H9 (cell line): ENCODE measurements at regions not wholly inside any gene's neighbourhood (a gene's known extent, or its start where the extent isn't known, plus 50 kb on each side); places are given as distances from the start of the nearest gene placed in this dataset.

ENCODE experiments used
- DNase-seq: peaks from one replicate; pipeline ENCODE4 v3.0.0-alpha.2; 2017
- H2AFZ ChIP-seq: one replicate; pipeline ENCODE4 v1.6.1; 2013; ENCODE audit warnings: mild to moderate bottlenecking, low read length, control low read depth, moderate library complexity
- H2AK5ac ChIP-seq: 2 replicates; pipeline ENCODE4 v1.6.1; 2013; ENCODE audit warnings: low read length, control low read depth, mixed read lengths; ENCODE audit not compliant: insufficient read length
- H2BK120ac ChIP-seq: one replicate; pipeline ENCODE4 v1.6.1; 2013; ENCODE audit warnings: low read depth, mild to moderate bottlenecking, low read length, control low read depth, inconsistent platforms; ENCODE audit not compliant: poor library complexity, severe bottlenecking
- H2BK12ac ChIP-seq: 2 replicates; pipeline ENCODE4 v1.6.1; 2013; ENCODE audit warnings: low read length, control low read depth, mixed read lengths, low read depth; ENCODE audit not compliant: insufficient read length
- H2BK15ac ChIP-seq: 2 replicates; pipeline ENCODE4 v1.6.1; 2013; ENCODE audit warnings: low read depth, low read length, control low read depth
- H2BK20ac ChIP-seq: one replicate; pipeline ENCODE4 v1.6.1; 2013; ENCODE audit warnings: low read depth, mild to moderate bottlenecking, low read length, control low read depth, inconsistent platforms; ENCODE audit not compliant: poor library complexity, severe bottlenecking
- H2BK5ac ChIP-seq: 2 replicates; pipeline ENCODE4 v1.6.1; 2013; ENCODE audit warnings: low read length, control low read depth, mixed read lengths; ENCODE audit not compliant: insufficient read length
- H3K14ac ChIP-seq: 2 replicates; pipeline ENCODE4 v1.6.1; 2013; ENCODE audit warnings: low read length, control low read depth; ENCODE audit not compliant: insufficient read depth
- H3K18ac ChIP-seq: 2 replicates; pipeline ENCODE4 v1.6.1; 2013; ENCODE audit warnings: low read depth, mild to moderate bottlenecking, mixed read lengths, low read length, control low read depth; ENCODE audit not compliant: insufficient read length
- H3K23ac ChIP-seq: 2 replicates; pipeline ENCODE4 v1.6.1; 2013; ENCODE audit warnings: low read length, control low read depth, mixed read lengths, low read depth; ENCODE audit not compliant: insufficient read length
- H3K23me2 ChIP-seq: 2 replicates; pipeline ENCODE4 v1.6.1; 2013; ENCODE audit warnings: low read depth, mild to moderate bottlenecking, mixed read lengths, low read length, control low read depth; ENCODE audit not compliant: insufficient read length, poor library complexity, severe bottlenecking
- H3K27ac ChIP-seq: 2 replicates; pipeline ENCODE4 v1.5.1; 2013; ENCODE audit warnings: low read length, control low read depth, mixed read lengths, low read depth; ENCODE audit not compliant: insufficient read length
- H3K27me3 ChIP-seq: 2 replicates; pipeline ENCODE4 v1.6.1; 2013; ENCODE audit warnings: low read length, control low read depth, inconsistent platforms; ENCODE audit not compliant: insufficient read depth
- H3K4ac ChIP-seq: 2 replicates; pipeline ENCODE4 v1.6.1; 2013; ENCODE audit warnings: low read depth, mild to moderate bottlenecking, control low read depth, inconsistent platforms, low read length, moderate library complexity
- H3K4me1 ChIP-seq: 2 replicates; pipeline ENCODE4 v1.6.1; 2013; ENCODE audit warnings: low read length, control low read depth, inconsistent platforms; ENCODE audit not compliant: insufficient read depth
- H3K4me2 ChIP-seq: 2 replicates; pipeline ENCODE4 v1.6.1; 2013; ENCODE audit warnings: low read length, control low read depth, mixed read lengths; ENCODE audit not compliant: insufficient read length, insufficient read depth
- H3K56ac ChIP-seq: 2 replicates; pipeline ENCODE4 v1.6.1; 2013; ENCODE audit warnings: low read depth, mild to moderate bottlenecking, mixed read lengths, low read length, control low read depth; ENCODE audit not compliant: insufficient read length
- H3K79me1 ChIP-seq: 2 replicates; pipeline ENCODE4 v1.6.1; 2013; ENCODE audit warnings: low read depth, mild to moderate bottlenecking, moderate library complexity, low read length, control low read depth, inconsistent platforms; ENCODE audit not compliant: insufficient read depth, poor library complexity, severe bottlenecking
- H3K79me2 ChIP-seq: 2 replicates; pipeline ENCODE4 v1.6.1; 2013; ENCODE audit warnings: low read length, control low read depth, inconsistent platforms; ENCODE audit not compliant: insufficient read depth
- H3K9ac ChIP-seq: 2 replicates; pipeline ENCODE4 v1.6.1; 2013; ENCODE audit warnings: low read length, control low read depth, mixed read lengths; ENCODE audit not compliant: insufficient read length; ENCODE audit errors: extremely low read depth
- H3K9me3 ChIP-seq: one replicate; pipeline ENCODE4 v1.6.1; 2013; ENCODE audit warnings: low read depth, low read length, inconsistent platforms; ENCODE audit not compliant: control insufficient read depth
- H3T11ph ChIP-seq: one replicate; pipeline ENCODE4 v1.6.1; 2013; ENCODE audit warnings: mild to moderate bottlenecking, low read length, control low read depth, inconsistent platforms
- H4K20me1 ChIP-seq: one replicate; pipeline ENCODE4 v1.6.1; 2013; ENCODE audit not compliant: control insufficient read depth, insufficient read length, insufficient read depth
- H4K5ac ChIP-seq: 2 replicates; pipeline ENCODE4 v1.6.1; 2013; ENCODE audit warnings: low read depth, mild to moderate bottlenecking, mixed read lengths, low read length, control low read depth; ENCODE audit not compliant: insufficient read length
- H4K8ac ChIP-seq: replicated peaks from 2 replicates; pipeline ENCODE4 v1.6.1; 2013; ENCODE audit warnings: low read length, control low read depth, mixed read lengths, low read depth; ENCODE audit not compliant: insufficient read length
- H4K91ac ChIP-seq: 2 replicates; pipeline ENCODE4 v1.6.1; 2013; ENCODE audit warnings: low read depth, mild to moderate bottlenecking, moderate library complexity, mixed read lengths, low read length, control low read depth; ENCODE audit not compliant: insufficient read length
- H3K27ac Mint-ChIP-seq, 3 experiments: 2 replicates in 2 of 3; 3 replicates in 1 of 3; pipeline ENCODE4 v1.8.0; 2020 to 2021; ENCODE audit warnings: mixed read lengths in 3 of 3, mild to moderate bottlenecking in 1 of 3, moderate library complexity in 1 of 3
- H3K27me3 Mint-ChIP-seq: 2 replicates; pipeline ENCODE4 v1.8.0; 2021; ENCODE audit warnings: low read depth, mild to moderate bottlenecking, moderate library complexity, mixed read lengths
- H3K36me3 Mint-ChIP-seq, 3 experiments: 2 replicates in 2 of 3; 3 replicates in 1 of 3; pipeline ENCODE4 v1.8.0; 2020 to 2021; ENCODE audit warnings: low read depth in 3 of 3, mixed read lengths in 3 of 3; ENCODE audit not compliant: insufficient read depth in 1 of 3
- H3K4me1 Mint-ChIP-seq, 2 experiments: 2 replicates each; pipeline ENCODE4 v1.8.0; 2020; ENCODE audit warnings: mixed read lengths in 2 of 2
- H3K4me3 Mint-ChIP-seq, 2 experiments: 2 replicates in 1 of 2; 3 replicates in 1 of 2; pipeline ENCODE4 v1.8.0; 2020 to 2021; ENCODE audit warnings: mild to moderate bottlenecking in 2 of 2, mixed read lengths in 2 of 2, moderate library complexity in 1 of 2
- H3K9me3 Mint-ChIP-seq, 2 experiments: 2 replicates in 1 of 2; 3 replicates in 1 of 2; pipeline ENCODE4 v1.8.0; 2020; ENCODE audit warnings: mild to moderate bottlenecking in 2 of 2, mixed read lengths in 2 of 2, moderate library complexity in 1 of 2
- CTCF ChIP-seq: fragments of 200-600 bp; sonication (generic); conservative IDR thresholded peaks from 3 replicates; pipeline ENCODE4 v1.8.0; 2021; ENCODE audit warnings: antibody characterized with exemption, mild to moderate bottlenecking

DNA sequence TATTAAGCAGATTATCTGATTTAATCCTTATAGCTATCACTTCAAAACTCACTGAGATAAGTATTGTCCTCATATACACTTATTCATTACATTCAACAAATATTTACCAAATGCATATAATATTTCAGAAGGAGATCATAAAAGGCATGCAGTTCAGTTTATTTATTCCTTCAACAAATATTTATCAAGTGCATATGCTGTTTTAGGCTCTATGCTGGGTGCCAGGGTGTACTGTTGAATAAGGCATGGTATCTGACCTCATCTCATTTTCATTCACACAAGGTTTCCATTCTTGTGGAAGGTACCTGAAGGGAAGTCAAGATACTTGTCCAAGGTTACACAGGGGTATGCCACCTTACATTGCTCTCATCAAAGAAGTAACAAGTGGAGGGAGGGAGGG, 213.0 kb downstream of the INSIG2 start:
- Histone ChIP-seq H3K56ac (no peak overlapping the region), H2BK120ac (no peak overlapping the region), H3K4me1 (no peaks in the 10 kb centered on the region), H3K27ac (no peak overlapping the region), H2BK5ac (no peak overlapping the region), H3K79me1 (no peaks in the 10 kb centered on the region), H3K18ac (no peak overlapping the region), H2BK12ac (no peak overlapping the region), H3K79me2 (no peaks in the 10 kb centered on the region), H3K27me3 (no peaks in the 10 kb centered on the region), H3K23me2 (no peaks in the 10 kb centered on the region), H4K91ac (no peak overlapping the region), H4K20me1 (no peaks in the 10 kb centered on the region), H4K8ac (no peak overlapping the region), H3T11ph (no peak overlapping the region), H3K4ac (no peak overlapping the region), H2BK15ac (no peak overlapping the region), H2BK20ac (no peak overlapping the region), H3K9me3 (no peaks in the 10 kb centered on the region), H3K9ac (no peak overlapping the region), H2AK5ac (no peak overlapping the region), H4K5ac (no peak overlapping the region), H3K23ac (no peak overlapping the region), H3K14ac (no peak overlapping the region), H3K4me2 (no peak overlapping the region), H2AFZ (no peak overlapping the region)
- Mint-ChIP-seq H3K27me3 (peaks cover 3% of the 10 kb centered on the region; the same call in 1 of the 2 replicates), H3K4me1 (peaks cover 12 to 14% of the 10 kb centered on the region in 2 experiments), H3K9me3 (peaks cover 9 to 11% of the 10 kb centered on the region in 2 experiments; a peak in 4 of 5 replicates), H3K36me3 (peaks cover 0 to 5% (median 0%) of the 10 kb centered on the region in 3 experiments; a peak in 4 of 7 replicates), H3K27ac (no peak overlapping the region), H3K4me3 (no peak overlapping the region)
- no peak for DNase-seq
- no peak for TF ChIP-seq CTCF
